ENCODE measurements at regions not wholly inside any gene's neighbourhood (a gene's known extent, or its start where the extent isn't known, plus 50 kb on each side); places are given as distances from the start of the nearest gene placed in this dataset.
"Not testable (repeated sequence)": the region's sequence is repeated elsewhere in the genome, so short reads cannot be mapped to it uniquely, and the experiment has no call there.

DNA sequence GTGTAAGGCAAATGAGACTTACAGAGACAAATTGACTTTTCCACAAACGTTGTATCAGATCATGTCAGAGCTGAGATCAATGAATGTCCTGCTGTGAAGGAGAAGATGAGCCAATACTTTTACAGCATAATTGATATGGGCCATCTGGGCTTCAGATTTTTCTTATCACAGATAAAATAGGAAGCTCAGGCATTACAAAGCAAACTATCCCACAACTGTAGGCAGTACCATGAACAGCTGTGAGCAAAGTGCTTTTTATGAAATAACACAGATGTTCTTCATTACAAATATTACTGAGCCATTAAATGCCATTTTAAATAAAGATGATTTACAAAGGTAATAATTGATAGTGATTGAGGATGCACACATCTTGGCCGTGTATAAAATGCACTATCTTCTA is 852.3 kb downstream of the OTOL1 start:
- DNase-seq: no peak

DNA sequence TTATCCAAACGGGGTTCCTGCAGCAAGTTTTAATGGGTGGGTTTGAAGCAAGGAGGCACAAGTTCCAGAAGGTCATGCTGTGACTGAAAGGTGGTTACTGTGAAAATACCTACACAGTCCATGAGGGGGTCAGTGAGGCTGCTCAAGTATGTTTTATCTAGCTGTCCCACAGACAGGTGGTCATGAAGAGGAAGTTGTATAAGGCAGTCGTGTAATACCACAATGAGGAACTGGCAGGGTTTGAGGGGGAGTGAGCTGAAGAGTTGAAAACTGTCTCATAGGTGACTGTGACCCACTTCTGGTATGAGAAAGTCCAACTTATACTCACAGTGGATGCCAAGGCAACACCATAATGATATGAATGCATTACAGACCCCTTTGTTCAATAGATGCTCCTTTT is 856.8 kb downstream of the OTOL1 start:
- no peak for DNase-seq

DNA sequence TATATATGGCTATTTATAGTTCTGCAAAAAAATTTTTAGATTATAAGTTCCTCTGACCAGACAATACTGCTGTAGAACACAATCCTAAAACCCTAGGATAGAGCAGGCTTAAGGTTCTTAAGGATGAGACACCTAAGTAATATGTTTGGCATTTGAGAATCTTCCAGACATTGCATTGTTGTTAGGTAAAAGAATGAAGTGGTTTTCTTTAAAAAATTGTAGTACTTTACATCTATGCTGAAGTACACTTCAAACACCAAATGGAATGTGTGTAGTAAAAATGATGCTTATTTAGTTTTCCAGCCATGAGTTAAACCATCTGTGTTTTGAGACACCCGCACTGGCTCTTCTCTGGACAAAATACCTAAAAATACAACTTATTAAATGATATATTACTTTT is 857.7 kb downstream of the OTOL1 start:
- no peak for DNase-seq

DNA sequence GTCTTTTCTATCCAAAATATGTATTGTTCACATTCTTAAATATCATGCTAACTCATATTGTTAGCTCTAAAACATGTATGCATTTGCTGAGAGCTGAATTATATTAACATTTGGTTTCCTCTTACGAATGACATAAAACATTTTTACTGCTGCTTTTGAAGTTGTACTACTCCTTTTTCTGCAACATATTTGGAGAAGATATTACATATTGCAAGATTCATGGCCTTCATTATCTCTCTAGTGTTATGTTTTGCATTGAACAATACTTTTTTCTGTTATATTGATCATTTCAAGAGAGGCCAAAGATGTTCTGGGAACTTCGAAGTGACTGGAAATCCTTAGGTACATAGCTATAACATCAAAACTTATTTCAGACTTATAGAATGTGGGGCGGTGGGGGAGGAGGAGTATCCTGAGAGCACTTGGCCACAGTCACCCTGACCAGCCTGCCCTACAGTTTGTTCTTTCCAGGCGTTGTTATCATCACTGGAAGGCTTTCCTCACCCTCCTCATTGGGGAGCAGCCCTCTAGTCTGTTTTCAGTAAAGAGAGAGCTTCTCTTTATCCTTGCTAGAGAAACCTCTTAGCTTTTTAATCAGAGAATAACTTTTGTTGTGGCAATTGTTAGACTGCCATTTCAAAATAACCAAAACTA is 868.6 kb downstream of the OTOL1 start:
- no peak for DNase-seq

DNA sequence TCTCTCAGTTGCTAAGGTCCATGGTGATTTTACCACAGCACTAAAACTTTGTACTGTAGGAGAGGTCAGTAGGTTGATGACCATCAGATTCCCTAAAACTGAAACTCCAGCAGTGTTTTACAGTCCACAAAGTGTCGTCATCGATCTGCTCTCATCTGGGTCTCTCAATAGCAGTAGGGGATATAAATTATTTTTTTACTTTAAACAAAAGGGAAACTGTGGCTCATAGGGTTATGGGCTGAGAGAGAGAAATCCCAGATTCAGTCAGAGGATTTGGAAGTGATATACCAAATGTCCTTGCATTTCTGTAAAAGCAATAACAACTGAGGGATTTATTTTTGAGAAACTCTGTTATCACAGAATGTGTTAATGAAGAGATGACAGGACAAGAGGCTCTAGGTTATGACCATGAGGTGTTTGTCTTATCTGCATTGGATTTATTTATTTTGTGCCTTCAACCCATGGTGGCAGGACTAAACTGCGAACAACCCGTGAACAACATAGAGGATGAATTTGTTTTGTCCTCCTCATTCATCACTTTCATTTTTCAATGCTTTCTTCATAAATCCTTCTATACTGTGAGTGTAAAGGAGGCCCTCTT is 869.7 kb downstream of the OTOL1 start:
- no peak for DNase-seq

DNA sequence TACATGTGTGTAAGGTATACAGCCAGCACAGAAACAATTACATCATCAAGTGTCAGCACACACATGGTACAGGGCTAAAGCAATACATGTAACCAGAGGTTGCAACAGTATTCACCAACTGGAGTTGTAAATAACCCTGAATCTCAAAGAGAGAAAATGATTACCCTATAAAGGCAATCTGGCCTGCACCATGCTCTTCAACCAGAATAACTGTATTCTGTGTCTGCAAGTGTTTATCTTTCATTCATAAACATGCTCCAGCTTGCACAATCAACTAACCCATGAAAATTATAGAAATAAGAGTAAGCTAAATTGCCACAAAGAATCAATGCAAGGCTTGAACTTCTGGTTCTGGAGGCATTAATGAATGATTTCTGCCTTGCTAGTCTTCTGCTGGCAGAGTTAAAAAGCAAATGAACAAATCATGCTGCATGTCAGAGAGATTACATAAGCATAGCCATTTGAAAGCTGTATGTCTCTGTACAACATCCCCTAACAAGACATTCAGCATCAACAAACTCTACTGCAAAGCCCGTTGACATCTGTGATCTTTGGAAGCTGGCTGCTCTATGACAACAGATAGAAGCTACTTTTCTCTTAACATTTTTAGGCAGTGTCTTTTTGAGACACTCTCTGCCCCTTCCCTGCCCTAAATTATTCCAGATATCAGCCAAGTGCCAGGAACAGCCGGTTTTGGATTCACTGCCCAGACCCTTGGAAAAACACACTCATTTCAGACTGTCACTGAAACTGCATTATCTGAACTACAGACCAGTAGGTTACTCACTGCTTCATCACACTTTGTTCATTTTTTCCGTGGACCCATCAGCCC is 871.0 kb downstream of the OTOL1 start:
- DNase-seq: no peak

DNA sequence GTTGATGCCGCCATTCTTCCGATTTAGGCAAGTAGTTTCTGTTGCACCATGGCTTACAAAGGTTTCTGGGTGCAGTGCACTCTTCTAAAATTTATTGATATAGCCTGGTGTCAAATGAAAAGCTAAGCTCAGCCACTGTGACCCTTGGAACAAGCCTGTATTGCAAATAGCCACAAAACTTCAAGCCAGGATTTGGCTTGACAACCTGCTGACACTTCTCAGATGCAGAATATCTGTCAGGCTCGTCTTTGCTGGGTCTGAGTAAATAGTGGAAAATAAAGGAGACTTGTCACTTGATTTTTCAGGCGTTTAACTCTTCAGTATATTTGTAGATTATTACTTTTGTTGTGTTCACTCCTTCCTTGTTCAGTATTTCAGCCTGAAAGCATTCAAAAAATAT is 871.8 kb downstream of the OTOL1 start:
- no peak for DNase-seq

DNA sequence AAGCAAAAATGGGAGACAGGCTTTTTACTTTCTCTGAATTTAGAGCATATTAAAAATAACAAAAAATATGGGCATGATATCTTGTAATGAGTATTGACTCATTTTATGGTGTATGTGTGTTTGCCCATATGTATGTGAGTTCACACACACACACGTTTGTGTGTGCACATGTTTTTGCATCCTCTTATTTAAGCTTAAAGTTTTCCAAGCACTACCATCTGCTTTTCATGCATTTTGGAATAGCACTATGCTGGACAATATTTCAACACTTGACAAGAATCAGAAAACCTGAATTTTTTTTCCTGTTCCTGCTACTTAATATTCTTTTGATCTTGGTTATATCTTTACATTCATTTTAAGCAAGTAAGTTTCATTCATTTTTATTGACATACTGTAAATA is 872.7 kb downstream of the OTOL1 start:
- DNase-seq: no peak

DNA sequence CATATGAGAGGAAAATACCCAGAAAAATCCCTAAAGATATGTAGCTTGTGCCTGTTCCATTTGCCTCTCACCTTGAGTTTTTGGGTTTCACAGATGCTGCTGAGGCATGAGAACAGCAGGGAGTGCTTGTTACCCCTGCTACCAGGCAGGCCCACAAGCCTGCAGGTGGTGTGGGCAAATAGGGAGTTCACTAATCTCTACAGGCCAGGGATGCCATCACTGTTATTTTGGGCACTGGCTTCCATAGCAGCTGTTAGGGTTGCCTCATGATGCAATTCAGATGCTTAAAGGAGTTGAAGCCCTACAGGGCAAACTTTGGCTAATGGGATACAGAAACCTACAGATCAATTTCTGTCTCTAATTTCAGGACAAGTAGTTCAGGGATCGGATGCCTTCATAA is 873.5 kb downstream of the OTOL1 start:
- DNase-seq: no peak

DNA sequence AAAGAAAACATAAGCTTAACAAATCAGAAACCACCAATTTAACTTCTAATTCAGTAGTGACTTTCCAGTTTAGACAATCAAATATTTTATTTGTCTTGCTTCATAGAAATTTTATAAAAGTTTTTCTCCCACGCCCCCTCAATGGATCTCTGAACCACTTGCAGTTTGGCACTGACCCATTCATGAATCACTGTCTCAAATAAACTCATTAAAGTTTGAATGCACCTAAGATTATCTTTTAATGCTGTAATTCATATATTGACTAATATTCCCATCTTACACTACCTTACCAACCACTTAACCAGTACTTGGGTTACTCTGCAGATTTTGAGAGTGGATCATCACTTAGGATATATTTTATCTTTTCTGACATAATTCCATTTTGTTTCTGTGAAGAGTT is 880.2 kb downstream of the OTOL1 start:
- DNase-seq: no peak

DNA sequence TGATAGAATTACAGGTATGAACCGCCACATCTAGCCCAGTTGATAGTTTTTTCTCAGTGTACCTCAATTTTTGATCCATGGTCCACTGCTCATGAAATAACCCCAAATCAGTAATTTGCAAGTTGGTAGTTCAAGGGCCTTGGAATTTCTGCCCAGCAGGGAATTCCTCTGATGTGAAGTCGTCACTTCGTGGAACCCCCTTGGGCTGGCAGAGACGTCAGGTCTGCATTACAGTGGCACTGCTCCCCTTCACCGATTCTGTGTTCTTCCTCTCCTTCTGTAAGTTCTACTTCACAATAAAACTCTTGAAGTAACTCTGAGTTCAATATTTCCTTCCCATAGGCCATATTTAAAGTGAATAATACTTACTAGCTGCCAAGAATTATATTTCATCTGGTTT is 881.0 kb downstream of the OTOL1 start:
- no peak for DNase-seq

DNA sequence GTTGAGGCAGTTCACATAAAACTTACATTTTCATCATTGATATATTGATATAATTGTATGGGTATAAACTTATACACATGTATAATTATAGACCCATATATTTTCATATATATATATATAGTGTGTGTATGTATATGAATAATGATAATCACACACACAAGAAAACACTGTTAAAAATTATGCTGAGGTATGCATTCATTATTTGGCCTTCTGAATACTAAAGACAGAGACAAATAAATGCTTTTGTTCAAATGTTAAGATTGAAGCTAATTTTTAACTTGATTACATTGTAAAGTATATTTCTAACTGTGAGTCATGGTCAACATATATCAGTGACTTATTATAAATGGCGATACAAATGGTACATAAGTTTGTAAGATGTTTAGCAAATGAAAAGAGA is 888.8 kb downstream of the OTOL1 start:
- DNase-seq: no peak

DNA sequence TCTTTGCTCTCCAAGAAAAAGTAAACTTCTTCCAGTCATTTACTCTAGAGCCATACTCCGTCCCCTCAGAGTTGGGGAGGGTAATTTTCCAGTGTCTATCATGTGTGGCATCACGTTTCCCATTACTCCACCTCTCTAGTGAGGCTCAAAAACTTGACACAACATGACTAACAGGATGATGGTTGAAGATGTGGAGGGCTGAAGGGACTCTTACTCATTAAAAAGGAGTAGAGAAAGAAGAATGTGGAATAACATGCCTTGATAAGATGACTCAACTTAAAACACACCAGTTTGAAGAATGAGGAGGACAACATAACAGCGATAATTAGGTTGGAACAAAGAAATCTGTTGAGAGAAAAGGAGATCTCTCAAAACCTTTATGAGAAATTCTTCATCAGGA is 894.3 kb downstream of the OTOL1 start:
- no peak for DNase-seq

DNA sequence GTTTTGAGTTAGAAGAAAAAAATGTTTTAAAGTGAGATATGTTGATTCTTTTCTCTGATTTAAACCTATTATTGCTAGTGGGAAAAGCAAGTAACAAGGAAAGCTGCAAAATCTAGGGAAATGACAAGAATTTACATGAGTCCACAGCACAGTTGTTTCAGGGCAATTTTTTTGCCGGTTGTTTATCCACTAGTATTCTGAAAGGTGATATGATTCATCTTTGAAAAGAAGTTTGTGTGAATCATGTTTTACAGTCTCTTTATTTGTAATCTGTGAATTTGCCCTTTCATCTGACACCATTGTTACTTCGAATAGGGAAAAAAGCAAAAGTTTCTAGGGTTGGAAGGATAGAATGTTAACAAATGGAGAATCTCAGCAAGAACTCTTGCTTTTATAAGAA is 894.7 kb downstream of the OTOL1 start:
- DNase-seq: no peak

DNA sequence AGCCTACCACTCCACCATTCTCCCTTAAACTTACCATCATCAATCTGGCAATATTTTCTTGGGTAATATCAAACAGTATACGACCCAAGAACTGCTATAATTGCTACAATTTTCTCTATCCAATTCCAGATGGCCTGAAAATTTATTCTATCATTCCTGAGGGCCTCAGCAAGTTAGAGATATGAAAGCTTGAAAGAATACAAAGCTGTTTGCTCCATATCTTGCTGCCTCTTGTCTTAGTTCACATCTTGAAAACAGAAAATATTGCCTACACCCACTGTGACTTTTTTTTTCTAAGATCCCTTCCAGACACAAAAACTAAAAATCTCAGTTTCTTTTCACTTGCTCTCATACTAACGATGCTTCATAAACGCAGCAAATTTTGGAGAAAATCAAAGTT is 898.9 kb downstream of the OTOL1 start:
- DNase-seq: no peak

DNA sequence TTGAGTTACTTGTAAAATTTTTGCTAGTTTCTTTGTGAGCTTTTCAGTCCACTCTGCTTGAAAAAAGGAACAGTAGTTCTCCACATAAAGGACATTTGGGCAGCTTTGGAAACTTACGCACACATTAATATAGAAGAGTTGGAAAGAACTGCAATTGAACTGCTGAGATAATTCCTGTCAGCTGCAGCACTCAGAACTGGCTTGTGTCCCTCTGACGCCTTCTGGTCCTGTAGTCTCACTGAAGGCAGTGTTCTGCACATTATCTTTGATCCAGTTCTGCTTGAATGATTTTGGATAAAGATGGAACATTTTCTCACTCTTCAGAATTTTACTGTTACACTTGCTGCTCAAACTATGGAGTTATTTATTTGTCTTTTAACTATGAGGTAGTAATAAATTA is 901.9 kb downstream of the OTOL1 start:
- DNase-seq: no peak

DNA sequence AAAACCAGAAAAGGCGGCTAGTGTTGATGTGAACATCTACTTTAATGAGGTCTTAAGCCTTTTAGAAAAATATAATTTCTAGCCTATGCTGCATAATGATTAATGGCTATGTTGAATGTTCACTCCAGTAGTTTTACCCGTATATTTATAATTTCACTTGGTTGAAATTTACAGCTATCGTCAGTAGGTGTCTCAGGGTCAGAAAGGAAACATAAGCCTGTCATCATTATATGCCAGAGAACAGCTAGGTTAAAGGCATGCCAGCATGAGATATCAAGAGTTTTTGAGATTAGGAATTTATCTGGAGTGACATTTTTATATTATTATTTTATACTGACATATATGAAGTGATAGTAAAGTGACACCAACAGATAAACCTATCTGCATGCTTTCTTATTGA is 904.1 kb downstream of the OTOL1 start:
- no peak for DNase-seq

DNA sequence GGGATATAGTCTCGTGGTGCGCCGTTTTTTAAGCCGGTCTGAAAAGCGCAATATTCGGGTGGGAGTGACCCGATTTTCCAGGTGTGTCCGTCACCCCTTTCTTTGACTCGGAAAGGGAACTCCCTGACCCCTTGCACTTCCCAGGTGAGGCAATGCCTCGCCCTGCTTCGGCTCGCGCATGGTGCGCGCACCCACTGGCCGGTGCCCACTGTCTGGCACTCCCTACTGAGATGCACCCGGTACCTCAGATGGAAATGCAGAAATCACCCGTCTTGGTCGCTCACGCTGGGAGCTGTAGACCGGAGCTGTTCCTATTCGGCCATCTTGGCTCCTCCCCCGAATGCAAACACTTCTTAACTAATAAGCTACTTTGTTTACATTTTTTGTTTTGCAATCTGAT is 914.9 kb downstream of the OTOL1 start:
- not testable (repeated sequence) for DNase-seq

DNA sequence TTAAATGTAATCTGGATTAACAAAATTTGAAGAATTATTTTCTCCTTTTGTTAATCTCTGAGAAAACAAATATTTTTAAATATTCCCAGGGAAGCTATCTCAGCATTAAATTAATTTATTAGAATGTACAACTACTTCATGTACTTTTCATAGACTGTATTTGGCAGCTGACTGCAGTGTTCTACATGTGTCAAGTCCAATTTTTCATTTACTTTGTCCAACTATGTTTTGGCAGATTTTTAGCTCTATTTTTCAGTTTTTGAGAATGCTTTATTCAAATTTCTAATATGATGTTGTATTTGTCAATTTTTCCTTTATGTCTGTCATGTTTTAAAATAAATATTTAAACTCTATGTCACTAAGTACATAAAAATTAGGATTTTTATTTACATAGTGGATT is 925.1 kb downstream of the OTOL1 start:
- no peak for DNase-seq

DNA sequence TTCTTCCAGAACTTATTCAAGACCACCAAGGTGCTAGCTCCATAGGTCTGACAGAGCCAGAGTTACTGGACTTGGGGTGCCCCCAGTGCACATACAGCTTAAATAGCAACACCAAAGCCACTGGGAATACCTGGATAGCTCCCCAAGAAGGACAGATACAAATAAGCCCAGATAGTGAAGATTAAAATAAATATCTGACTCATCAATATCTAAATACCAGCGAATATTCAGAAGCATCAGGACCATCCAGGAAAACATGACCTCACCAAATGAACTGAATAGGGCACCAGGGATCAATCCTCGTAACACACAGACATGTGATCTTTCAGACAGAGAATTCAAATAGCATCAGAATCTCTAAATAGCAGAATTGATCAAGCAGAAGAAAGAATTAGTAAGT is 931.6 kb downstream of the OTOL1 start:
- DNase-seq: no peak

DNA sequence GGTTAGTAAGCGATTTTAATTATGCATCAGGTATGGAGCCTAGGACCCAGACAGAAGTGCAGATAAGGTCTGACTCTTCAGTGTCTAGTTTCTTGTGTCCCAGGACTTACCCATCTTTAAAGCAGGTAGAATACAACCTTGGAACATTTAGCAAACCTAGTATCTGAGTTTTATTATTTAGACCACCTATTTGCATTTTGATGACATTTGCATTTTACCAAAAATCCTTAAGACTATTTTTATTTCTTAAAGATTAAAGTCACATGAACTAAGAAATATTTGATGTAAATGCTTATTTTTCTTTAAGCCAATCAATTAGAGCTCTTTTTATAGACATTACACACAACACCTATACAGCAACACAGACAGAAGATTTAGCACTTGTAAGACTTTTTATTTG is 939.1 kb downstream of the OTOL1 start:
- DNase-seq: no peak

DNA sequence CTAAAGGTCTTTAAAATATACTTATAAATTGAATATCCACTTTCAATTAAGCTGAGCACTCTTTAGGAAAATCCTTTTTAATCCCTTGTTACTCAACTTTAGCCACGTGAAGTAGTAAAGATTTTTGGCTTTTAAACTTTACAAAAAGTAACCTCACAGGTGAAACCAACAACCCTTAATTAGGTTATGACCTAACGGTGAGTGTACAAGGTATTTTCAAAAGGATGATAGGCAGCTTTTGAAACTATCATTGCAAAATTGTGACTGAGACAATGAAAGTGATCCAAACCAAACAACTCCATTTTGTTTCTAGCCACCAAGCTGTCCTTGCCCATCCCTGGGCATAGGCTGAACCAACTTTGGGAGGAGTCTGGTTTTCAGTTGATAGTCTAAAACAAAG is 940.2 kb downstream of the OTOL1 start:
- no peak for DNase-seq

DNA sequence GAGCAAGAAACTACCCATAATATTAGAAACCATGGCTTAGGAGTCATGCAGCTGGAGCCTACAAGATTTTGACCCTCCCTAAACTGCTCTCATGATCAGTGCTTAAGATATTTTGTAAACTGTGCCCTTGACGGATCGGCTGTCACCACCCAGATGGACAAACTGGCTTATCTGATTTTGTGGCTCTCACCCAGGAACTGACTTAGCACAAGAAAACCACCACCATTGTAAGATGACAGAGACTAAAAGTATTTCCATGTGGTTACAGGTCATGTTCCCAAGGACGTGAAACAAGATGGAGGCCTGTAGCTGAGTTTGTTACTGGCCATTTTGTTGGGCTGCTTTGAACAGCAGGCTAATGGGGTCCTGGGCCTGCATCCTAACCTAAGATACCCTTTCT is 940.9 kb downstream of the OTOL1 start:
- DNase-seq: no peak

DNA sequence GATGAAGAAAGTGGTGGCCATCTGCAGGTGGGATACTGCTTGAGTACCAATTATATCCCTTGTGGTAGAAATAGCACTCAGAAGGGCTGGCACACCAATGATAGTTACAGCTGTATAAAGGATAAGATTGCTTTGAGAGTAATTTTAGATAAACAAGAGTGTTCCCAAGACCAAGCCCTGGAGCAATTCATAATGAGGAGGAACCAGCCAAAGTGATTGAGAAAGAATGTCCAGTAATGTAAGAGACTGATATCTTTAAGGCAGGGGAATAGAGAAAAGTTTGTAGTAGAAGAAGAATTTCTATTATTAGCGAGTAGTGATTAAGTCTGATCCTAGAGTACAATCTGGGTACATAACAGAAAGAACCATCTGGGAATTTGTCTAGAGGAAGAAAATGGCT is 945.1 kb downstream of the OTOL1 start:
- no peak for DNase-seq

DNA sequence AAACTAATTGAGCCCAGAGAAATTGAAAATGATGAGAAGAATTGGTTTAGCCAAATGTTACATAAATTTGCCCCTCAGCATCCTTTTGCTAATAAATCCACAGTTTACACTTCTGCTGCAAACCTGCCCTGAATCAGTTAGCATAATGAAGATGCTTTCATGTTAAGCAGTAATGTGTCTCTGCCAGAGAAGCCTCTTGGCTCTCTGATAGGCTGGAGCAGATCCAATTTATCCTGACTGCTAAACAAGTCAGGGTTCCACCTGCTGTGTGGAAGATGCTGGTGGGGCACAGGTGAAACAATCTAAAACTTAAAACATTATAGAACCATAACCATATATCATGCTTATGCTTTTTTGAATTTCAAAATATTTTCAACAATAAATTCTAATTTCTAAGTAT is 946.8 kb downstream of the OTOL1 start:
- no peak for DNase-seq

Measured in stimulated activated CD4-positive, alpha-beta T cell treated with anti-CD3 and anti-CD28 coated beads, Interleukin-12 subunit alpha, Interleukin-12 subunit beta, amount 100 ng/mL, for 4 hours (primary cell).